HG03565 (cell line): ENCODE measurements at regions not wholly inside any gene's neighbourhood (a gene's known extent, or its start where the extent isn't known, plus 50 kb on each side); places are given as distances from the start of the nearest gene placed in this dataset.

Experiments
- ATAC-seq: cut with Tn5 transposase; IDR thresholded peaks from one replicate; pipeline ENCODE4 v1.9.1; 2021; ENCODE audit warnings: mild to moderate bottlenecking, moderate library complexity; ENCODE audit not compliant: unreplicated experiment

DNA sequence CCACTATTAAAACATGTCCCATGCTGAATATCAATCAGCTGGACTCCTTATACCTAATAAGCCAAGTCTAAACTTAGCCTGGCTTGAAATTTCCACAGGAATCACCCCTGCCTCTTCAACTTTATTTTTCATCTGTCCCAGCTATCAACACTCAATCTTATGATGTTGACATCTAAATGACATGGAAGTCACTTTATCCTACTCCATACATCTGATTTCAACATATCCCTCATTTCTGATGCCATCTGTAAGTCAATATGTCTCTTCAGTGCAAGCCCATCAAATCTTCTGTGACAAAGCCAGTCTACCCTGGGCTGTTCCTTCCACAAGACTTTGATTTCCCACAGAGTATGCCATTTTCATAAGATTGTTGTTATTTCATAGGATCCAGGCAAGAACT lies 143.6 kb upstream of the SEMA6D start:
- ATAC-seq, result no peak

GRCh38 chr15:47577000-47577399 lies 140.3 kb upstream of the SEMA6D start:
- ATAC-seq, result no peak

GRCh38 chr15:47577461-47577860 lies 139.8 kb upstream of the SEMA6D start:
- ATAC-seq, result no peak

DNA sequence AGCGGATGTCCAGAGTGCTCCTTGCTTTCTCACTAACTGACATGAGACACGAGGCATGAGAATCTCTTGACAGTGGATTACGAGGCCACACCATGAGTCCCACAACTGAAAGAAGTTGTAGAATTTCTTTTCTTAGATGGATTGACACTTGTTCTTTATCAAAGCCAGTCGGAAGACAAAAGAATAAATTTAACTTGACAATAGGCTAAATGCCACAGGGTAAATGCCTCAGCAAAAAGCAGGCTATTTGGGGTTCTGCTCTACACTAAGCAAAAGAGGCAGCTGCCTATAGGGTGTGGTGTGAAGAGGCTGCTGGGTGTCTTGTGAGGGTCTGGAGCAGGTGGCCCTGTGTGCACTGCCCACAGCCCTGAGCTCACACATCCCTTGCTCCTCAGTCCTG lies 135.1 kb upstream of the SEMA6D start:
- ATAC-seq, result no peak

DNA sequence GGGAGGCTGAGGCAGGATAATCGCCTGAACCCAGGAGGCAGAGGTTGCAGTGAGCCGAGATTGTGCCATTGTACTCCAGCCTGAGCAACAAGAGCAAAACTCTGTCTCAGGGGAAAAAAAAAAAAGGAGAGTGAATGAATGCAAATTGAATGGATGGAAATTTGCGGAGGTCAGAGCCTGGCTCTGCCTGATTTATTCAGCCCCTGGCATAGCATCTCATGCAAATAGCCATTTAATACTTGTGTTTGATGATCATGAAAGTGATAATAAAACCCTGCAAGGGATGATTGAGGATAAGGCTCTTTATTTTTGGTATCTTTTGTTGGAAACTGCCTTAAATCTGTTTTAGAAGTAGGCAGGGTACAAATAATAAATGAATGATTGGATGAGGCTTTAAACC lies 133.0 kb upstream of the SEMA6D start:
- ATAC-seq, result no peak

DNA sequence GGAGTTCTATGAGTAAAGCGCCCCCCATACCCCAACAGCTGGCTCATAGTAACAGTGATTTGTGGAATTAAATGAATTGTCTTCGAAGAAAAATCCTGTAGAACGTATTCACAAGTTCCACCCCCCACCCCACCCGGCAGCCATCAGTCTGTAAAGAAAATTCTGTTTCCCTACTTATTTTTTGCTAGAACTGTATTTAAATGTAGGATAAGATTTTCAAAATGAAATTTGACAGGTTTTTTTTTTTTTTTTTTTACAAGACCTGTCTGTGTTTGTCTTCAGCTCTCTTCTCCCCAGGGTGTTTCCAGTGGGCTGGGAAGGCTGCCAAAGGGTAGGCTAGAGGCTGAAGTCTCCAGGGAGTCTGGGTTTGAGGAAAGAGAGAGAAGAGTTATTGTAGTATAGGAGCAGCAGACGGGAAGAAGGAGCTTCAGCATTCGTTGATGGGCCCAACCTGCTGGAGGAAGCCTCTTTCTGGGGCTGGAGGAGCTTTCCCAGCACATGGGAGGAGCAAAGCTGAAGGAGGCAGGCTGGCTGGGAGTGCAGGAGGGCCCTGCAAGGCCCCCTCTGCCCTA lies 130.6 kb upstream of the SEMA6D start:
- no peak for ATAC-seq

DNA sequence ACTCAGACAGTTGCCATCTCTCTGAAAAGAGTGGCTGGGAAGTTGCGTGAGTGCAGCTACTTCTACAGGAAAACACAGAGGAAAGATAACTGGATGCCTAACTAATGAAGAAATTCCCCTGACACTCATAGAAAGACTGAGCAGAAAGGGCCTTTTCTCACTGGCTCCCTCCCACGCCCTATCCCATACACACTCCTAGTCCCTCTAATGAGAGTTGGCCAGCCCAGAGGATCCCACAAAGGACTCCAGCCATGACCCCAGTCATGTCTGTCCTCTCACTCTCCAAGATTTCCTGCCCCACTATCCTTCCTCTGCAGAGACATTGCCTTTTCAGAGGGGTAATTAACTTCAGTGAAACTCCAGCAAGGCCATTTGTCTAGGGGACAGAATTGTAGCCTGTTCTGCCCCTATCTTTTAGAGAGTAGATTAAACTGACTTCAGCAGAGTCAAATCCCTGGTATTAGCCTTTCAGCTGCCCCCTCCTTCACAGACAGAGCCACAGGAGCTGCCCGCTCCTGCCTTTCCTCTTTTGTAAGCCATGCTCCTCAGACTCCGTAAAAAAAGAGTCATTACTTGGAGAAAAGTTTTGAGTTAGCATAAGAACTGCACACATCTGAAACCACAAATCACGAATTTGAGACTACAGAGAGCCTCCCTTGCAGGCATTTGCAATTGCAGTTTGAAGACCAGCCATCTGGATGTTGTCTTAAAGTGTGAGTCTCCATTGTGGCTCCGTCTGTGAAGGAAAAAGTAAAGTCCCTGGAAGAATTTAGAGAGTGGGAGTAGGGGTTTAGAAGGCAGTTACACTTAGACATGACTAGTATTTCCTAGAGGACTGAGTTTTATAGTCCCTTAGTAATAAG lies 129.1 kb upstream of the SEMA6D start:
- no peak for ATAC-seq

- no peak for ATAC-seq
These were observed 128.3 kb upstream of the SEMA6D start for GRCh38 chr15:47588958-47589357.

DNA sequence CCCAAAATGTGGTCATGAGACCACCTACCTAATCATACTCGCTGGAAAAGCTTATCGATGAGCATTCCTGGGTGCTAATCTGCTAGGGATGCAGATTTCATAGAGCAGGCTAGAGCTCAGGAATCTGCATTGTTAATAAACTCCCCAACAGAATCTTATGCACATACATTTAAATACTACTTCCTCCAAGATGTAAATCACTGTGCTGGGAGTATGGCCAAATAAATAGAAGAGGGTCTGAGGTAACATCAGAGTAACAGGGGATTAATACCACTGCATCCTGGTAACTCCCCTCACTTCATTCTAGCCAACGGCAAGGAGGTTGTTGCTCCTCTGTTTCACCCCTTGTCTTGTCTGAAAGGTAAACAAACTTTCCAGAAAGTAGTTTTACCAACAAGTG lies 118.3 kb upstream of the SEMA6D start:
- ATAC-seq, result no peak

DNA sequence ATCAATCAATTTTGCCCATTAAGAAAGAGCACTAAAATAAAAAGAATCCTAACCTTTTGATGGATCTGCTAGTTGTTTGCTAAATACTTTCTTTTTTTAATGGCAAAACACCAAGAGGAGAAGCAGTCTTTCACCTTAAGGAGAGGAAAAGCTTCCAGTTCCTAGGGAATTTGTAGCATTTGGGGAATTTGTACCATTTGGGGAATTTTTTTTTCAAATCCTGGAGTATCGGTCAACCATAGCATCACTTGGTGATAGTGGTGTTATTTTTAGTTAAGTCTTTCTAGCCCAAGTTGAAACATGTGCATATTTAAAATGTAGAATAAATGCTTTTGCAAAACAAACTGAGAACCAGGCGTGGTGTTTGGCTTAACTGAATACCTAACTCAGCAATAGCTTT lies 117.5 kb upstream of the SEMA6D start:
- no peak for ATAC-seq

DNA sequence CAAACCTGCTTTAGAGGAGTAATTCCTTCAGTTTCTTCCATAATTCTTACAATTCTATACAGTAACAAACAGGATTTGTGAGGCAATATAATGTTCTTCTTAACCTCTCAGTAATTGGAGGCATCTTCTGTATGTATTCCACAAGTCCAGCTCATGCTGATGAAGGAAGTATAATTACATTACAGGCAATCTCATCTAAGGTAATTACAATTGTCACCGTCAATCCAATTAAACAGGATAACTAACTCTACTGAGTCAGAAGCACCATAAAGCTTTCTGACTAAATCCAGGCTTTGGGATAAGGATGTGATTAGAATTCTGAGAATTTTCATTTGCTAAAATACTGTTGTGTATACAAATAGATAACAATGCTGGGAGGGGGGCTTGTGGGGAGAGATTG lies 115.2 kb upstream of the SEMA6D start:
- ATAC-seq, result no peak

- ATAC-seq, result no peak
These were observed 114.3 kb upstream of the SEMA6D start for GRCh38 chr15:47603026-47603425.

- ATAC-seq, result no peak
These were observed 109.6 kb upstream of the SEMA6D start for GRCh38 chr15:47607695-47608094.

- no peak for ATAC-seq
These were observed 107.6 kb upstream of the SEMA6D start for GRCh38 chr15:47609693-47610092.

- no peak for ATAC-seq
These were observed 106.6 kb upstream of the SEMA6D start for GRCh38 chr15:47610736-47611135.

DNA sequence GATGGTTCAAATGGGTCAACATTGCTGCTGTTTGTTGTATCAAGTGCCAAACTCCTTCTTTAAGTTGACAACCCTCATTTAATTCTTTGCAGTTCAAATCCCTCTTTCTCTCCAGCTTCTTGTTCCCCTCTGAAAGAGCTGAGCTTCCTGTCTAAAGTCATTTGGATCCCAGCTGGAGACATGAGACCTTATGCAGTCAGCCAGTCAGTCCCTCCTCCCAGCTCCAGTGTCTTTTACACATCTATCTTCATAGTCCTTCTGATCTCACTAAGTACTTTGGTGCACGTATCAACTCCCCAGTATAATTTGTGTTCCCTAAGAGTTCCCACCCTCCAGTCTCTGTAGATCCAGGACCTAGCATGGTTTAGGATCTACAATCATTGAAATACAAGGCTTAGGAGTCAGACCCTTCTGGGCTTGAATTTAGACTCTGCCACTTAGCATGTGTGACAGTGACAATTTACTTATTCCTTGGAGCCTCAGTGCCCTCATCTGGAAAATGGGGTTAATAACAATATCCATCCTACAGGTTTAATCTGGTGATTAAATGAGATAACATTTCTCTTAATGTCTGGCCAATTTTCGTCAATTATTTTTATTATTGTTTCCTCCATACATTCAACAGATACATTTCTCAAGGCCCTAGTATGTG lies 102.8 kb upstream of the SEMA6D start:
- no peak for ATAC-seq

DNA sequence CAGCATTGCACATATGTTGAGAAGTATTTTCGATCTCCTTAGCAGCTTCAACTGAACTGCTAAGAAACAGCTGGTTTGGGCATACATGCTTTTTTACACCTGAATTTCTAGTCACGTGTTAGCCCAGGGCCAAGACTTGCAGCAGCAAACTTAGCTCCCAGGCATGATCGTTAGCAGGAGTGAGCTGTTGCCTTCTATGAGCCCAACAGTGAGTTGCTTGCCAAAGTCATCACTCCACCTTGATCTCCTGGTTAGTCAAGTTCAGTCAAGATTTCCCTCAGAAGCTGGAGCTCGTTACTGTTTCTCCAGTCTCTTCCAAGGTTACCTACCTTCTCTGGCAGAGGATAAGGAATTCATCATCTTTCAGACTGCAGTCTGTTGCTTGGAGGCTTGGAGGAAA lies 100.4 kb upstream of the SEMA6D start:
- ATAC-seq, result no peak

GRCh38 chr15:47618241-47618640 lies 99.1 kb upstream of the SEMA6D start:
- ATAC-seq, result no peak

- ATAC-seq, result no peak
These were observed 96.2 kb upstream of the SEMA6D start for GRCh38 chr15:47620960-47621681.

GRCh38 chr15:47622055-47622454 lies 95.2 kb upstream of the SEMA6D start:
- no peak for ATAC-seq

DNA sequence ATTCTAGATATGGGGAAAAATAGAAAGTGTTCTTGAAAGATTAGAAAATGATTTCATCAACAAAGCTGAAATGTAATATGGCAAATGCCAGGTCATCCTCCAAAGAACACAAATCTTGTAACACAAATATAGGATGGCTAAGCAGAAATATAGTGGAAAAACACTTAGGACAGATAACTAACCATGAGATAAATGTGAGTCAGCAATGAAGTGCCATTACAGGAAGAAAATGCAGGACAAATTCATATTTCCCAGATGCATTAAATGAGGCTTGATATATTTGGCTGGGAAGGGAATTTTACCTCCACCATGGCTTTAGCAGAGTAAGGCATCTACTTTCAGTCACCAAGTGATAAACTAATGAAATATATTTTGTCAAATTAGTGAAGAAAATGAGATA lies 92.8 kb upstream of the SEMA6D start:
- ATAC-seq, result no peak

DNA sequence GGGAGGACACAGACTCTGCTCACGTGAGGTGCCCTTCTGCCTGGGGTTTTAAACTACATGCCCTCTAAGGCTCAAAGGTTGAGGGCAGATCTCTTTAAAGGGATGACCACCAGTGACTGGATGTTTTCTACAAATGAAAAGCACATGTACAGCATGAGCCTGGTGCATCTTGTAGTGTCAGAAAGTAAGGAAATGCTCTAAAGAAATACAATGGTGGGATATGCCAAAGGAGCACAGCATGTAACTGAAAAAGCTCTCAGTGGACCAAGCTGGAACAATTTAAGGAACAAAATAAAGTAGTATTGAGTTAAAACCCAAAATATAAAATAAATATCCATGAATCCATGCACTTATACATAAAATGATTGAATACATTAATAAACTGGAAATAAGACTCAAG lies 78.3 kb upstream of the SEMA6D start:
- ATAC-seq, result no peak
